ENCODE measurements at regions not wholly inside any gene's neighbourhood (a gene's known extent, or its start where the extent isn't known, plus 50 kb on each side); places are given as distances from the start of the nearest gene placed in this dataset.

DNA sequence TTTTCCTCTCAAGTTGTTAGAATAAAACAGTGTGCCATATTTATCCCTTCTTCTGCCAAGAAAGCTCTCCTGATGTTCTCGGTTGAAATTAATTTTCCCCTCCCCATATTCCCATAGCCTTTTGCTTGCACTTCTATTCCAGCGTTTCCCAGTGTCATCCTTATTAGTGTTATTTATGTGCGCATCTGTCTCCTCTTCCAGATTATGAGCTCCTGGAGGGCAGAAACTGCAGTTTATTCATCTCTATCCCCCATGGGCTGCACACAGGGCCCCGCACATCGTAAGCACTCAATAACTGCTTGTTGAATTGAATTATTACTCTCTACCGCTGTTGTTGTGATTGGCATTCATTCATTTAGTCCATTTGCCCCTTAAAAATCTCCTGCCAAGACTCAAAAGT lies 149.4 kb downstream of the SOX3 start:
- ChIA-PET CTCF (no interaction called here), POLR2A (no interaction called here)
- Histone ChIP-seq H3K79me2 (ENCODE audit: control insufficient read depth, insufficient read depth, low read length) (no peaks in the 10 kb centered on the region), H4K20me1 (replicated peaks; ENCODE audit: control insufficient read depth, extremely low read depth, insufficient read depth, low read length) (no peaks in the 10 kb centered on the region), H3K4me2 (ENCODE audit: insufficient read depth, low read length) (no peak overlapping the region), H3K36me3 (ENCODE audit: control insufficient read depth in 2 of 2, extremely low read depth in 1 of 2, insufficient read depth in 2 of 2, low read length in 2 of 2) (no peaks in the 10 kb centered on the region), H3K4me3 (replicated peaks in 1 of 3; ENCODE audit: insufficient read depth in 1 of 3, low read depth in 1 of 3, low read length in 3 of 3) (no peak overlapping the region), H3K9ac (replicated peaks; ENCODE audit: extremely low read depth, insufficient read depth, low read length) (no peak overlapping the region), H3K9me1 (replicated peaks; ENCODE audit: control insufficient read depth, extremely low read depth, insufficient read depth, low read length) (no peaks in the 10 kb centered on the region), H3K27me3 (ENCODE audit: control insufficient read depth in 2 of 2, insufficient read depth in 2 of 2, low read length in 2 of 2) (no peaks in the 10 kb centered on the region), H3K9me3 (replicated peaks; ENCODE audit: control insufficient read depth, insufficient read depth, low read length) (no peaks in the 10 kb centered on the region), H2AFZ (ENCODE audit: low read depth, low read length) (no peak overlapping the region), H3K27ac (ENCODE audit: insufficient read depth, low read depth, low read length) (no peak overlapping the region), H3K4me1 (ENCODE audit: control insufficient read depth, extremely low read depth, insufficient read depth, low read length) (no peaks in the 10 kb centered on the region)
- BruUV-seq (replicated peaks) = no TSS peak
- no peak for TF ChIP-seq JUN (IDR thresholded peaks at IDR 0.05; ENCODE audit: borderline replicate concordance, insufficient read depth, insufficient read length, low read depth)
- TF ChIP-seq, protein P1, sequence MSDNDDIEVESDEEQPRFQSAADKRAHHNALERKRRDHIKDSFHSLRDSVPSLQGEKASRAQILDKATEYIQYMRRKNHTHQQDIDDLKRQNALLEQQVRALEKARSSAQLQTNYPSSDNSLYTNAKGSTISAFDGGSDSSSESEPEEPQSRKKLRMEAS (IDR thresholded peaks at IDR 0.05; ENCODE audit: insufficient read depth, insufficient read length) = no peak
- no peak for TF ChIP-seq POLR2AphosphoS5 (IDR thresholded peaks at IDR 0.05; ENCODE audit: insufficient read depth, low read depth, low read length)
- dilution Hi-C loops (cut with MboI; ENCODE audit: extremely low pct_ligation_motif_present, low sequenced_read_pairs) = no loop called here
- DNase-seq (ENCODE audit: low read depth, low spot score) (no peak), FAIRE-seq (no peak)
- intact Hi-C loops (cut with micrococcal nuclease) = no loop called here

- Histone ChIP-seq H2AFZ (ENCODE audit: low read depth, low read length) (no peak overlapping the region), H3K79me2 (ENCODE audit: control insufficient read depth, insufficient read depth, low read length) (no peaks in the 10 kb centered on the region), H3K36me3 (ENCODE audit: control insufficient read depth in 2 of 2, extremely low read depth in 1 of 2, insufficient read depth in 2 of 2, low read length in 2 of 2) (no peaks in the 10 kb centered on the region), H3K4me2 (ENCODE audit: insufficient read depth, low read length) (no peak overlapping the region), H3K9me3 (replicated peaks; ENCODE audit: control insufficient read depth, insufficient read depth, low read length) (no peaks in the 10 kb centered on the region), H3K9me1 (replicated peaks; ENCODE audit: control insufficient read depth, extremely low read depth, insufficient read depth, low read length) (no peaks in the 10 kb centered on the region), H3K27me3 (ENCODE audit: control insufficient read depth in 2 of 2, insufficient read depth in 2 of 2, low read length in 2 of 2) (no peaks in the 10 kb centered on the region), H4K20me1 (replicated peaks; ENCODE audit: control insufficient read depth, extremely low read depth, insufficient read depth, low read length) (no peaks in the 10 kb centered on the region), H3K9ac (replicated peaks; ENCODE audit: extremely low read depth, insufficient read depth, low read length) (no peak overlapping the region), H3K27ac (ENCODE audit: insufficient read depth, low read depth, low read length) (no peak overlapping the region), H3K4me1 (ENCODE audit: control insufficient read depth, extremely low read depth, insufficient read depth, low read length) (no peaks in the 10 kb centered on the region), H3K4me3 (replicated peaks in 1 of 3; ENCODE audit: insufficient read depth in 1 of 3, low read depth in 1 of 3, low read length in 3 of 3) (no peak overlapping the region)
- BruUV-seq (replicated peaks) = no TSS peak
- POLR2A ChIA-PET = no interaction called here
- dilution Hi-C loops (cut with MboI; ENCODE audit: extremely low pct_ligation_motif_present, low sequenced_read_pairs) (no loop called here), intact Hi-C loops (cut with micrococcal nuclease) (no loop called here)
- TF ChIP-seq, protein P1 (IDR thresholded peaks at IDR 0.05; ENCODE audit: insufficient read depth, insufficient read length) = no peak
- TF ChIP-seq FOS (IDR thresholded peaks at IDR 0.05; ENCODE audit: borderline replicate concordance, insufficient read depth, low read length) = no peak
- TF ChIP-seq EZH2 (IDR thresholded peaks at IDR 0.05; ENCODE audit: borderline replicate concordance, low read depth, low read length, severe bottlenecking) = no peak
- TF ChIP-seq MYC (IDR thresholded peaks at IDR 0.05; ENCODE audit: low read depth, low read length) = no peak
- TF ChIP-seq GATA2 (IDR thresholded peaks at IDR 0.05; ENCODE audit: insufficient read depth, insufficient read length, low read depth, low read length) = no peak
- TF ChIP-seq POLR2AphosphoS5 (IDR thresholded peaks at IDR 0.05; ENCODE audit: insufficient read depth, low read depth, low read length) = no peak
- TF ChIP-seq POLR2A (IDR thresholded peaks at IDR 0.05; ENCODE audit: low read depth, low read length) = no peak
- no peak for TF ChIP-seq JUN (IDR thresholded peaks at IDR 0.05; ENCODE audit: borderline replicate concordance, insufficient read depth, insufficient read length, low read depth)
- CTCF ChIA-PET = no interaction called here
- DNase-seq (ENCODE audit: low read depth, low spot score) = no peak
- FAIRE-seq = no peak
Observed at GRCh38 chrX:140354431-140355120, 150.3 kb downstream of the SOX3 start.

All from endothelial cell of umbilical vein (primary cell).